ENCODE measurements at regions not wholly inside any gene's neighbourhood (a gene's known extent, or its start where the extent isn't known, plus 50 kb on each side); places are given as distances from the start of the nearest gene placed in this dataset.

DNA sequence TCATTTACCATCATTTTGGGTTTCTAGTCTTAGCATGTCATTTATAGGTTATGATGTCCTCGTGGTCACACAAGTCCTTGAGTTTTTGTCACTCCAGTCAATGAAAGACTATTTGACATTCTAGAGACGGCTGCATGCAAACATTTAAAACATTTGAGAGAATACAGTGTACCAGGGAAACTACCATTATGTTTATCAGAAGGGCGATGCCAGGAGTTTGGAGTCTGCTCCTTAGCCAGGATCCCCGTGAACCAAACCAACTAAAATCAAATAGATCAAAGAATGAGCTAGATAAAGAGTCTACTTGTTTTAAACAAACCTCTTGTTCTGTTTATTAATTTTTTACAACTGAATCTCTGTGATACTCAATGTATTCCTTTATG, 122.6 kb downstream of the OLIG3 start:
- TF ChIP-seq, protein P1, sequence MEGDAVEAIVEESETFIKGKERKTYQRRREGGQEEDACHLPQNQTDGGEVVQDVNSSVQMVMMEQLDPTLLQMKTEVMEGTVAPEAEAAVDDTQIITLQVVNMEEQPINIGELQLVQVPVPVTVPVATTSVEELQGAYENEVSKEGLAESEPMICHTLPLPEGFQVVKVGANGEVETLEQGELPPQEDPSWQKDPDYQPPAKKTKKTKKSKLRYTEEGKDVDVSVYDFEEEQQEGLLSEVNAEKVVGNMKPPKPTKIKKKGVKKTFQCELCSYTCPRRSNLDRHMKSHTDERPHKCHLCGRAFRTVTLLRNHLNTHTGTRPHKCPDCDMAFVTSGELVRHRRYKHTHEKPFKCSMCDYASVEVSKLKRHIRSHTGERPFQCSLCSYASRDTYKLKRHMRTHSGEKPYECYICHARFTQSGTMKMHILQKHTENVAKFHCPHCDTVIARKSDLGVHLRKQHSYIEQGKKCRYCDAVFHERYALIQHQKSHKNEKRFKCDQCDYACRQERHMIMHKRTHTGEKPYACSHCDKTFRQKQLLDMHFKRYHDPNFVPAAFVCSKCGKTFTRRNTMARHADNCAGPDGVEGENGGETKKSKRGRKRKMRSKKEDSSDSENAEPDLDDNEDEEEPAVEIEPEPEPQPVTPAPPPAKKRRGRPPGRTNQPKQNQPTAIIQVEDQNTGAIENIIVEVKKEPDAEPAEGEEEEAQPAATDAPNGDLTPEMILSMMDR (IDR thresholded peaks at IDR 0.05): no peak
- no peak for TF ChIP-seq POLR2A (IDR thresholded peaks at IDR 0.05)

All from esophagus squamous epithelium (tissue), 4 donors.